Subcutaneous abdominal adipose tissue (tissue), 5 donors: ENCODE measurements at regions not wholly inside any gene's neighbourhood (a gene's known extent, or its start where the extent isn't known, plus 50 kb on each side); places are given as distances from the start of the nearest gene placed in this dataset.
"Not testable (repeated sequence)": the region's sequence is repeated elsewhere in the genome, so short reads cannot be mapped to it uniquely, and the experiment has no call there.

Experiments
- H3K27ac ChIP-seq: one replicate; pipeline ENCODE4 v1.7.0; 2013; ENCODE audit warnings: low read depth, mild to moderate bottlenecking, inconsistent platforms, low read length, moderate library complexity
- H3K27me3 ChIP-seq, 5 donors: one replicate each; pipeline ENCODE4 v1.7.0; 2013; ENCODE audit warnings: low read length in 5 of 5, inconsistent platforms in 1 of 5; ENCODE audit not compliant: control insufficient read depth in 5 of 5, insufficient read depth in 4 of 5
- H3K36me3 ChIP-seq, 5 donors: one replicate each; pipeline ENCODE4 v1.7.0; 2013; ENCODE audit warnings: low read length in 5 of 5; ENCODE audit not compliant: control insufficient read depth in 5 of 5, insufficient read depth in 5 of 5
- H3K4me1 ChIP-seq, 5 donors: one replicate each; pipeline ENCODE4 v1.7.0; 2013; ENCODE audit warnings: low read length in 5 of 5, mild to moderate bottlenecking in 3 of 5, moderate library complexity in 1 of 5; ENCODE audit not compliant: control insufficient read depth in 5 of 5, insufficient read depth in 5 of 5
- H3K4me3 ChIP-seq, 5 donors: one replicate each; pipeline ENCODE4 v1.7.0; 2013; ENCODE audit warnings: low read length in 5 of 5, low read depth in 1 of 5
- H3K9ac ChIP-seq, 5 donors: one replicate each; pipeline ENCODE4 v1.7.0; 2013; ENCODE audit warnings: low read length in 5 of 5, mild to moderate bottlenecking in 4 of 5, moderate library complexity in 3 of 5
- H3K9me3 ChIP-seq, 5 donors: one replicate each; pipeline ENCODE4 v1.7.0; 2013; ENCODE audit warnings: low read length in 5 of 5; ENCODE audit not compliant: control insufficient read depth in 5 of 5
- donor health status: healthy.
- donor health status: healthy.
- donor health status: healthy.
- donor health status: healthy.
- donor health status: healthy.

- not testable (repeated sequence) for H3K27ac ChIP-seq, H3K36me3 ChIP-seq, H3K4me1 ChIP-seq, H3K4me3 ChIP-seq, H3K9me3 ChIP-seq, H3K9ac ChIP-seq, H3K27me3 ChIP-seq
Measured at GRCh38 chr21:5089399-5090089, 5431.8 kb upstream of the TPTE start.

- not testable (repeated sequence) for H3K4me3 ChIP-seq, H3K36me3 ChIP-seq, H3K27me3 ChIP-seq, H3K9ac ChIP-seq, H3K9me3 ChIP-seq, H3K4me1 ChIP-seq, H3K27ac ChIP-seq
Measured at GRCh38 chr21:5090132-5091079, 5431.0 kb upstream of the TPTE start.

- not testable (repeated sequence) for H3K4me3 ChIP-seq, H3K4me1 ChIP-seq, H3K9me3 ChIP-seq, H3K36me3 ChIP-seq, H3K27me3 ChIP-seq, H3K27ac ChIP-seq, H3K9ac ChIP-seq
Measured at GRCh38 chr21:5091274-5091673, 5430.1 kb upstream of the TPTE start.

- H3K9me3 ChIP-seq, H3K9ac ChIP-seq, H3K4me1 ChIP-seq, H3K27me3 ChIP-seq, H3K36me3 ChIP-seq, H3K27ac ChIP-seq, H3K4me3 ChIP-seq: not testable (repeated sequence)
Measured at GRCh38 chr21:5095628-5096027, 5425.8 kb upstream of the TPTE start.

- H3K36me3 ChIP-seq, H3K27ac ChIP-seq, H3K4me1 ChIP-seq, H3K9ac ChIP-seq, H3K27me3 ChIP-seq, H3K4me3 ChIP-seq, H3K9me3 ChIP-seq: not testable (repeated sequence)
Measured at GRCh38 chr21:5098010-5098743, 5423.2 kb upstream of the TPTE start.

- not testable (repeated sequence) for H3K4me3 ChIP-seq, H3K36me3 ChIP-seq, H3K27ac ChIP-seq, H3K9ac ChIP-seq, H3K4me1 ChIP-seq, H3K9me3 ChIP-seq, H3K27me3 ChIP-seq
Measured at GRCh38 chr21:5100604-5101174, 5420.7 kb upstream of the TPTE start.

- not testable (repeated sequence) for H3K36me3 ChIP-seq, H3K4me3 ChIP-seq, H3K27me3 ChIP-seq, H3K9me3 ChIP-seq, H3K4me1 ChIP-seq, H3K27ac ChIP-seq, H3K9ac ChIP-seq
Measured at GRCh38 chr21:5101749-5102148, 5419.6 kb upstream of the TPTE start.

GRCh38 chr21:5103880-5104561 lies 5417.4 kb upstream of the TPTE start:
- not testable (repeated sequence) for H3K9ac ChIP-seq, H3K4me1 ChIP-seq, H3K9me3 ChIP-seq, H3K4me3 ChIP-seq, H3K27ac ChIP-seq, H3K27me3 ChIP-seq, H3K36me3 ChIP-seq

- H3K27me3 ChIP-seq, H3K4me3 ChIP-seq, H3K36me3 ChIP-seq: not testable (repeated sequence)
Measured at GRCh38 chr21:5104562-5104928, 5416.8 kb upstream of the TPTE start.

More at GRCh38 chr21:5104562-5104928, 5416.8 kb upstream of the TPTE start:
- H3K27ac ChIP-seq, H3K9ac ChIP-seq, H3K4me1 ChIP-seq, H3K9me3 ChIP-seq: not testable (repeated sequence)
